ENCODE measurements at regions not wholly inside any gene's neighbourhood (a gene's known extent, or its start where the extent isn't known, plus 50 kb on each side); places are given as distances from the start of the nearest gene placed in this dataset.

DNA sequence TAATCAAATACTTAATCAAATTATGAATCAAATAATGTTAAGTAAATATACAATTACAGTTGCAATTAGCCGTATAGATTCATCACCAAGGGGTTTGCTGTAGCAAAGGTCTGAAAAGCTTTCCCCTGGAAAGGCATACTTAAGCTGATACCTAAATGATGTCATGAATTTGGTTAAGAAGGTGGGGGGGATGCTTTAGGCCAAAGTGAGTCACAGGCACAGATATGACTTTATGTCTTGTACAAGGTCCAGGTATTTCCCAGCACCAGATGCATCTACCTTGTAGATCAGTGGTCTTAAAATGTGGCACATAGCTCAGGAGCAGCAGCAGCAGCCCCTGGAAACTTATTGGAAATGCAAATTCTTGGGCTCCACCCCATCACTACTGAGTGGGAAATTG, 557.3 kb upstream of the CDH4 start:
- DNase-seq (ENCODE audit: low read depth) = no peak

GRCh38 chr20:60695226-60696000, 556.6 kb upstream of the CDH4 start:
- DNase-seq (ENCODE audit: low read depth) = no peak

GRCh38 chr20:60697252-60697651, 554.8 kb upstream of the CDH4 start:
- DNase-seq (ENCODE audit: low read depth) = no peak

DNA sequence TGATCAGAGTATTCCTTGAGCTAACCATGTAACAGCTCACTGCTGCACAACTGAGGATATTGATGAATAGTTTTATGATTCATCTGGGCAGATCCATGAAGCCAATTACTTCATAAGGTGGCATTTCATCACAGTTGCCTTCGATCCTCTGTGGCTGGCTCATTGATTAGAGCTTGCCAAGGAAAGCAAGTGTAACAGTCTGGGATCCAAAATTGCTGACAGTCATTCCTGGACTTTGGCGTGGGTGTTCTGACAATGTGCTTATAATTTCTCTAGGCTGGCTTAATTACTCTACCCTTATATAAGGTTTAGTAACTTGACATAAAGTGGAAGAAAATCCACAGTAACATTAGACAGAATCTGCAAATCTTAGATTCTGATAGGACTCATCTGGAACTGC, 551.3 kb upstream of the CDH4 start:
- DNase-seq (ENCODE audit: low read depth) = no peak

DNA sequence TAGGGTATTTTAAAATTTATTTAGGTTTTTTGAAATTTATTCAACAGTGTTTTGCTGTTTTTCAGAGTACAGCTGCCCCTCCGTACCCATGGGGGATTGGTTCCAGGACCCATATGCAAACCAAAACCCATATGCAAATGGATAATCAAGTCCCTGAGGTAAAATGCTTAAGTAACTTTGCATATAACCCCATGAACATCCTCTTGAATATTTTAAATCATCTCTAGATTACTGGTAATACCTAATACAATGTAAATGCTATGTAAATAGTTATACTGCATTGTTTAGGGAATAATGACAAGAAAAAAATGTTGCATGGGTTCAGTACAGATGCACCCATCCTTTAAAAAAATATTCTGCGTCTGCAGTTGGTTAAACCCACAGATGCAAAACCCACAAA, 547.9 kb upstream of the CDH4 start:
- DNase-seq (ENCODE audit: low read depth) = no peak

- no peak for DNase-seq (ENCODE audit: low read depth)
Measured at GRCh38 chr20:60713396-60713795, 538.7 kb upstream of the CDH4 start.

GRCh38 chr20:60715172-60715571, 536.9 kb upstream of the CDH4 start:
- DNase-seq (ENCODE audit: low read depth) = no peak

- no peak for DNase-seq (ENCODE audit: low read depth)
Measured at GRCh38 chr20:60718743-60719480, 533.1 kb upstream of the CDH4 start.

DNA sequence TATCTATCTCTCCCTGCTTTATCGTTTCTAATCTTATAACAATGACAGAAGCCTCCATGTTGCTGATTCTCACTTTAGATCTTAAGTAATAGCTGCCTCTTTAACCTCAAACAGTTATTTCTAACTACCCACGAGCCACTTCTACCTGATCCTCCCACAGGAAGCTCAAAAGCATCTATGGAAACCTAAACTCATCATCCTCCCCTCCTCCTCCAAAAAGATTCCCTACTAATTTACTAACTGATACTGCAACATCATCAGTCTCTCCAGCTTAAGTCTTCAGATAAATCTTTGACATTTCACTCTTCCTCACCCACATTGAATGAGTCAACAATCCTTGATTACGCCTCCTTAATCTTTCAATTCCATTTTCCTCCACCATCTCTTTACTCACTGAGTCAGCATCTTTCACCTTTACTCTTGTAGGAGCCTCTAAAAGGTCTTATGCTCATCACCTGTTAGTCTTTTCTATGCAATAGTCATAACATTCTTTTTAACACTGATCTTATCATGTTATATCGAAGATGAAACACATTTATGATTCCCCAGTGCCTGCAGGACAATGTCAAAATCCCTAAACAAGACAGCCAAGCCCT, 526.7 kb upstream of the CDH4 start:
- DNase-seq (ENCODE audit: low read depth) = no peak

DNA sequence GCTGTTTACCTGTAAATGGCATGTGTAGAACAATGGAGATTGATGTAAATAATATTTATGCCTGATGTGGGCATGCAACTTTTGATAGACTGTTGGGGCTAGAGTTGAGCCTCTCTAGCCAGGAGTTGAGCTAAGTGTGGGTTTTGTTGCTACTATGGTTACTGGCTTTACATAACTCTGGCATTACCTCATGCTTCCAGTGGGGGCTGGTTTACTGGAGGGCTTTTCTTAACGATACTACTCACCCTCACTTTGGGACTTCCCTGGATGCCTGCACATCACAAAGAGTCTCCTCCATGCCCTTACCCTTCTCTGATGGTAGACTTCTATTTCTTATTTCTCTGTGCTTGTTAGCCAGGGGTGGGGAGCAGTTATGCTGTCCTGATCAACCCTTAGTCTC, 524.6 kb upstream of the CDH4 start:
- DNase-seq (ENCODE audit: low read depth) = no peak

GRCh38 chr20:60728705-60729104, 523.4 kb upstream of the CDH4 start:
- no peak for DNase-seq (ENCODE audit: low read depth)

GRCh38 chr20:60729135-60729900, 522.7 kb upstream of the CDH4 start:
- no peak for DNase-seq (ENCODE audit: low read depth)

DNA sequence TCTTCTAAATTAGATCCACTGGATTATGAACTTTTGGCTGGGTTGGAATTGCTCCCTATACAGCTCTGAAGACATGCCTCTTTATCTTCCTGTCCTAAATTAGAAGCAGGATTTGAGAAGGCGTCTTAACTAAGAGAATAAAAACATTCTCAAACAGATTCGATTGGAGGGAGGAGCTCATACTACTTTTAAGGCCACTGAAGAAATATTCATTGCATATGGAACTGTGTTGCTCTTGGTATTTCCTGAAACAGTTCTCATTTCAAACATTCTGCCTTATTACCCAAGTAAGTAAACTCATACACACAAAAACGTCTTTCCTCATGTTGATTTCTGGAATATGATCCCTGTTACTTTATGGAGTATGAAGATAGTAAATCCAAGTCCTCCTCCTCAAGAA, 519.7 kb upstream of the CDH4 start:
- DNase-seq (ENCODE audit: low read depth) = no peak

GRCh38 chr20:60748086-60748485, 504.0 kb upstream of the CDH4 start:
- DNase-seq (ENCODE audit: low read depth) = no peak

DNA sequence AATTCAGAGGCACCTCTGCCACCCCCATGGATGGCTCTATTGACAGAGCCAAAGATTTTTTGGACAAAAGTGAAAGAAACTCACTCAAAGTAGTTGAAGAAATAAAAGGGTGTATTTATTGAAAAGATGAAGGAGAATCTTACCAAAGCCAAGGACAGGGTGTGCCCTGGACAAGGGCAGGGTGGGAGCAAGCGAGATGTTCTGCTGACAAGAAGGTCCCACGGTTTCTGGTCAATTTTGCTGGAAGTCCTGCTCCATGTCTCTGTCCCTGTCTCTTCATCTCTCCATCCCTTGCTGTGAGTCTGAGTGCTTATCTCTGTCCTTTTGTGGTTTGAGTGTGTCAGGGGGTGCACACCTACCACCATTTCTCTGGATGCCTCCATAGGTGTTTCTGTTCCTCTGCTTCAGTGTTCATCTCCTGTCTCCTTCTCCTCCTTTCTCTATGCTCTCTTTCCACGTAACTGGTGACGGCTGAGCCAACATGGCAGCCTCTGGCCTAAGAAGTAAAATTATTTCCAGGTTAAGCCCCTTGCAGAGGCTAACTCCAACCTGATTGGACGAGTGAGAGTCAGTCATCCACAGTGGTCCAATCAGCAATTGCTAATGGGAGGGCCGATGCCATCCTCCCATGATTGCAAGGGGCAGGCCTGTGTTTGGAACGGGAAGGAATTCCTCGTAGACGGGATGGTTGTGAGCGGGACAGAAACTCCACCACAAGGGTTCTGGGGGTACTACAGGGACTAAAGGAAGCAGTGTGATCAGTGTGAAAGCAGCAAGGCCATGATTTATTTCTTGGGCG, 502.1 kb upstream of the CDH4 start:
- DNase-seq (ENCODE audit: low read depth) = no peak

DNA sequence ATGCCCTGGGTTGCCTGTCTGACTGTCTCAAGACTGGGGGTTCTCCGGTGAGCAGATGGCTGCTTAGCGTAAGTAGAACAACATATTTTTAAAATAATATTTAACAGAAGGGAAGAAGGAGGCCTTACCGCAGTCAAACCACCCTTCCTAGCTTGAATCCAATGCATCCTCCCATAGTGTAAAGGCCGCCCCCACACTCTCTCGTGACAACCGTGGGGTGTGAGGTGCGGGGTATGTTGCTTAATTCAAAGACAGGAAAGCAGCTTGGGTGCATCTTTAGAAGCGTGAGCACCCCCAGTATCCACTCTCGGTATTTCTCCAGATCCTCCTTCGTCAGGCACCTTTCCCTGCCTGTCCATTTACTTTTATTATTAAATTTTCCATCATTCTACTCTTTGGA, 501.2 kb upstream of the CDH4 start:
- DNase-seq (ENCODE audit: low read depth) = no peak

DNA sequence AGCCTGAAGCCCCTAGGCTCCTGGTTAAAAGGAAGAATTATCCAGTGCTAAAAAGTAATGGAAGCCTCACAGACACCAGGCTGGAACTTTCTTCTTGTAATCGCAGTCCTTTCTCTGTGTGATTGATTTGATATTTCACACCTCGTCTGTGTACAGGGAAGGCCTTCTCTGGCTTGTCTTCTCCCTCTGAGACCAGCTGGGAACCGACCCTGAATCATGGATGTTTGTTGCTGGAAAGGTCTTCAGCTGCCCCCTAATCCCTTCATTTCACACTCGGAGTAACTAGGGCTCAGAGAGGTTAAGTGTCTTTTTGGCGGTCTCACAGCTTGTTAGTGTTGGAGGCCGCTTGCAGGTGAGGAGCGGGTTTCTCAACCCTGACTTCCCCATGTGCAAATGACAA, 500.2 kb upstream of the CDH4 start:
- DNase-seq (ENCODE audit: low read depth) = no peak

DNA sequence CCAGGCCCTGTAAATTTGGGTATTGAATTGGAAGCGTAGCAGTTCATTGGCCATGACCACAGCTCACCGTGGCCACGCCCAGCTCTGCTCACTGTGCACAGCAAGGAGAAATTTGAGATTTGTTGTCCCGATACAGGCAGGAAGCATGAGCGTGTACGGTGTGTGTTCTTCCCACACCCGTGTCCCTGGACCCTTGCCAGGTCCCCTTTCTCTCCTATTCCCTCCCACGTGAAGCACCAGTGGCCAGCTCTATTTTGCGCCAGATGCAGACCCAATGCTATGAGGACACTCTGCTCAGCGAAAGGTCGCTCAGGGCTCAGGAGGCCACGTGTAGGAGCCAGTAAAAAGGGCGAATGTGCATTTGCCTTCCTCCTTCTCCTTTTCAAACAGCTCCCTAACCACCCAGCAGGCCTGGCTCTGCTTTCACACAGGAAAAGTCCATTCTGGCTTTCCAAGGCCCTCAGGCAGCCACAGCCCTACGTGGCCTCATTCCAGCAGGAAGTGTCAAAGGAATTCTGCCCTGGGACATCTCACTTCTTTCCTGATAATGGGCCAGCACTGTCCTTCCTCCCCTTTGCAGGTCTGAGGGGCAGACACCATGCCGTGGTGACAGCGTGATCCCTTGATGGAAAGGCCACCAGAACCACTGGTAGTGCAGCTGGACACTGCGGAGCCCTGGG, 499.2 kb upstream of the CDH4 start:
- DNase-seq (ENCODE audit: low read depth) = no peak

DNA sequence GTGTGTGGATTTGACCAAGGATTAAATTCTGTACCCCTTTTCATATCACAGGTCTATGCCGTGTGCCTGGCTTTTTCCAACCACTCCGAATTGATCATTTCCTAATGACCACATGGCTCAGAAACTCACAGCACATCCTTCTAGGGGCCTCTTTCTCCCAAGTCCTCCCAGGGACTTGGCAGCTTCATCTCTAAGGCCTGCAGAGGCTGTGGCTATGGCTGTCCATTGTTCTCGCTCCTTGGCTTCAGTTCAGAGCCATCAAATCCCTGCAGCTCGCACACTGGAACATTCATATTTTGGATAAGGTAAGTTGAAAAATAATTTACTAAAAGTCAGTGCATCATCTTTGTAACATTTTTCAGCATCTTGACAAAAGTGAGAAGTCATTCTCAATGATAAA, 497.2 kb upstream of the CDH4 start:
- no peak for DNase-seq (ENCODE audit: low read depth)

GRCh38 chr20:60759651-60760050, 492.4 kb upstream of the CDH4 start:
- no peak for DNase-seq (ENCODE audit: low read depth)

All from CMK (cell line).